C4-2B (cell line): ENCODE measurements at regions not wholly inside any gene's neighbourhood (a gene's known extent, or its start where the extent isn't known, plus 50 kb on each side); places are given as distances from the start of the nearest gene placed in this dataset.

Experiments
- H3K27ac ChIP-seq: fragments of 450-650 bp; 2 replicates; pipeline ENCODE4 v1.5.1; 2017
- ZFX ChIP-seq: fragments of 450-650 bp; IDR thresholded peaks from 2 replicates; pipeline ENCODE4 v1.6.1; 2017
- TF ChIP-seq, protein P1 (sequence below): fragments of 450-650 bp; conservative IDR thresholded peaks from 2 replicates; pipeline ENCODE4 v1.5.1; 2017; ENCODE audit warnings: mild to moderate bottlenecking

DNA sequence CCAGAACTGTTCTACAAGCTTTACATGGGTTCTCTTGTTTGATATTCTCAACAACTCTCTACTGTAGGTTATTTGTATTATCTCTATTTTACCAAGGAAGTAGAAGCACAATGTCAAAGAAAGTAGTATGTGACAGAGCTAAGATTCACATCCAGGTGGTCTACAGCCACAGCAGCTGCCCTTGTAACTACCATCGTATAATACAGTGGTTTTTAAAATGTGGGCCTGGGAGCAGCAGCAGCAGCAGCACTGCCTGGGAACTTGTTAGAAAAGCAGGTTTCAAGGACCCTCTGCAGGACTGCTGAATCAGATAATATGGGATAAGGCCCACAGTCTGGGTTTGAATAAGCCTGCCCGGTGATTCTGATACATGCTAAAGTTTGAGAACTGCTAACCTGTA, 357.1 kb upstream of the SATB1 start:
- TF ChIP-seq, protein P1, sequence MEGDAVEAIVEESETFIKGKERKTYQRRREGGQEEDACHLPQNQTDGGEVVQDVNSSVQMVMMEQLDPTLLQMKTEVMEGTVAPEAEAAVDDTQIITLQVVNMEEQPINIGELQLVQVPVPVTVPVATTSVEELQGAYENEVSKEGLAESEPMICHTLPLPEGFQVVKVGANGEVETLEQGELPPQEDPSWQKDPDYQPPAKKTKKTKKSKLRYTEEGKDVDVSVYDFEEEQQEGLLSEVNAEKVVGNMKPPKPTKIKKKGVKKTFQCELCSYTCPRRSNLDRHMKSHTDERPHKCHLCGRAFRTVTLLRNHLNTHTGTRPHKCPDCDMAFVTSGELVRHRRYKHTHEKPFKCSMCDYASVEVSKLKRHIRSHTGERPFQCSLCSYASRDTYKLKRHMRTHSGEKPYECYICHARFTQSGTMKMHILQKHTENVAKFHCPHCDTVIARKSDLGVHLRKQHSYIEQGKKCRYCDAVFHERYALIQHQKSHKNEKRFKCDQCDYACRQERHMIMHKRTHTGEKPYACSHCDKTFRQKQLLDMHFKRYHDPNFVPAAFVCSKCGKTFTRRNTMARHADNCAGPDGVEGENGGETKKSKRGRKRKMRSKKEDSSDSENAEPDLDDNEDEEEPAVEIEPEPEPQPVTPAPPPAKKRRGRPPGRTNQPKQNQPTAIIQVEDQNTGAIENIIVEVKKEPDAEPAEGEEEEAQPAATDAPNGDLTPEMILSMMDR, result no peak
- no peak for TF ChIP-seq ZFX
- no peak overlapping the region for H3K27ac ChIP-seq

DNA sequence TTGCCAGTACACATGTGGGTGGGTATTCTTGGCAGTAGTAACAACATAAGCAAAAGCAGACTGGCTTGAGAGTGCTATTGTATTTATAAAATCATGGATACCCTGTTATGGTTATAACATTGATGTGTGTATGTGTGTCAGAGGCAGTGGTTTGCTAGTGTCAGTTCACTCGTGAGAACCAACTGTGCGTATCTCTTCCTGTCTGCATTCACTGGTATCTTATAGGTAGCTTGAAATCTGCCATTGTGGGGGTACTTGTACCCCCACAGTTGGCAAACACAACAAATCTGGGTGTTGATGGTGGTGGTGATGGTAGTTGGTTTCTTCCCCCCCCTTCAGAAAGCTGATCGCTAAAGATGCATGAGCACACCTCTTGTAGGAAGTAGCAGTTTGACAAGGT, 355.8 kb upstream of the SATB1 start:
- H3K27ac ChIP-seq, result no peak overlapping the region
- TF ChIP-seq, protein P1, result no peak
- no peak for TF ChIP-seq ZFX

DNA sequence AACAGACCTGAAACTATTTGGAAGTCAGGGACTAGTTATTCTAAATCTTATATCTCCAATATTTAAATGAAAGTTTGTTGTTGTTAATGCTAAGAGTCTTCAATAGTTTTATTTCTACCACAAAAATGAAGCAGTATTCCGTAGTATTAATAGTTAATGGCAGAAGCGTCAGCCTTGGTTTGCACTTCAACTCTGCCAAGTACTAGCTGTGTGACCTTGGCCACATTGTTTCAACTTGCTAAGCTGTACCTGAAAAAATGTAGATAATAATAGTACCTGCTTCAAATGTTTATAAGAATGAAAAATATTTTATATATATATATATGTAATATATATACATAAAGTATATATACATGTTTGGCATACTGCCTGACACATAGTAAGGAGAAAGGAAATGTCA, 354.6 kb upstream of the SATB1 start:
- H3K27ac ChIP-seq, result no peak overlapping the region
- no peak for TF ChIP-seq ZFX

DNA sequence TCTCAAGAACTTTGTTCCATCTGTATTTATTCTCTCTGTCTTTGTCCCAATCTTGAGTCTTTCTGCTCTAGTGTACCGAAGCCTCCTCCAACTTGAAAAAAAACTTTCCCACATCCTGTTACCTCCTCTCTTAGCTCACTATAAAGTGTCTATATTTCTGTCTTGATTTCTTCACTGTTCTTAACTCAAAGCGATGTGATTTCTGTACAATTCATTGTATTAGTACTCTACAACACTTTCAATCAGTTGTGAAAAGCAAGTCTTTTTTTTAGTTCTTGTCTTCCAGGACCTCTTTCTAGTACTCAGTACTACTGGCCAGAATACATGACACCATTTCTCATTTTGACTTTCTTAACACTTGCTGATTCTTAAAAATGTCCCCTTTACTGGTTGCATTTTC, 353.5 kb upstream of the SATB1 start:
- TF ChIP-seq, protein P1, result no peak
- TF ChIP-seq ZFX, result no peak
- no peak overlapping the region for H3K27ac ChIP-seq

DNA sequence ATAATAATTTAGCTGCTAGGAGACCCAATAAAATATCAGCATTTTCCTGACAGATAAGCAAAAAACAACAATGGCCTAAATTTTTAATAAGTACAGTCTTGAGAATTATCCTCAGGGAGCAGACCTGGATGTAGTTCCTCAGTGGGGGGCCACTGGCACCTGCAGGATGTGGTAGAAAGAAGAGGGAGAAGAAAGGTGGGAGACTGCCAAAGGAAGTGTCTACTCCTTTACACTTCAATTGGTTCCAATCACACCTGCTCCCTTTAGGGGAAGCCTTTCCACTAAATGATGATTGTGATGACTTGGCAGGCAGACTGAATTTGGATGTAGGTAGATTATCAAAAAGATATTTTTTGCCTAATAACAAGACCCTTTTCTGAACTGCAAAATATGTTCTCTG, 353.0 kb upstream of the SATB1 start:
- TF ChIP-seq, protein P1, result no peak
- TF ChIP-seq ZFX, result no peak
- H3K27ac ChIP-seq, result no peak overlapping the region

DNA sequence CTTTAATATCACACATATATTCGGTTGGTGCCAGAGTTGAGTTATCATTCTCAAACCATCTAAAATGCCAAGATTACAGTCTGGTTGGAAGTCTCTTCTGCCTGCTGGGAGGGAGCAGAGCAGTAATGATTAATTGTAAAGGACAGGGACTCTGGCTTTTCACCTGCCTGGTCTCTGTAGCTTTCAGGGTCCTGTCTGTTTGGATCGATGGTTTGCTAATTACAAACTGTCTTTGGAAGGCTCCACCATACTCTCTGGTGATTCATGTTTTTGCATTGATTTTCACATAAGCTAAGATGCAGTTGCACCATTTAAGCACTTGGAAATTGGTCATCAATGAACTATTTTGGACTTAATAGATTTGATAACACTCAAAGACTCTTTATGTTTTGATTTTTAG, 350.4 kb upstream of the SATB1 start:
- H3K27ac ChIP-seq, result no peak overlapping the region
- no peak for TF ChIP-seq ZFX

DNA sequence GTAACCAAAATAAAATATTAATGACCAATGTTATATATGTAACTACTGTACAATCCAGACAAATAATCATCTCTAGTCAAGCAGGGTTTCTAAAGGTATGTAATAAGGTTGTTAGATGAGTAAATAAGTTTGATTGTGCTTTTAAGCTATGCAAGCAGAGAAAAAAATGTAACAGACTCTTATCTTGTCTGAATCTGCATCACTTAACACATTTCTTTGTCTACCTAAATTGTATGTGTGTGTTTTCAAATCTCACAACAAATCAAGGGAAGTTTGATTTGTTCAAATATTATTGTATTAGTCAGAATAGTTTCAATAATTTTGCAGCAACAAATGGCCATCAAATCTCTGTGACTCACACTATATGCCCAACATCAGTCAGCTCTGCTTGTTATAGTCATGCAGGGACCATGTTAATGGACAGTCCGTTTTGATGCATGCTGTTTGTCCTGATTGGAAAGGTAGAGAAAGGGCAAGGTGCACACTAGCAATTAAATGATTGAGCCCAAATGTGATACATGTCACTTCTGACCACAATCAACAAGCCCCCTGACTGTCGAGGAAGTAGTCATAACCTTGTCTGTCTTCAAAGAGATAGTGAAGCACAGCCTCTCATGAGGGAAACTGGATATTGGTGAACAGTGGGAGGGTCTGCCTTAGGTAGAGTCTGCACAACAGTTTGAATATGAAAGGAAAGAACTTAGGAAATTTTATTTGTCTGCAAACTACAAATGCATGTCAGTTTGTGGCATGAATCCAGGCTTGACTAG, 349.4 kb upstream of the SATB1 start:
- TF ChIP-seq ZFX, result no peak
- TF ChIP-seq, protein P1, result no peak
- H3K27ac ChIP-seq, result no peak overlapping the region

DNA sequence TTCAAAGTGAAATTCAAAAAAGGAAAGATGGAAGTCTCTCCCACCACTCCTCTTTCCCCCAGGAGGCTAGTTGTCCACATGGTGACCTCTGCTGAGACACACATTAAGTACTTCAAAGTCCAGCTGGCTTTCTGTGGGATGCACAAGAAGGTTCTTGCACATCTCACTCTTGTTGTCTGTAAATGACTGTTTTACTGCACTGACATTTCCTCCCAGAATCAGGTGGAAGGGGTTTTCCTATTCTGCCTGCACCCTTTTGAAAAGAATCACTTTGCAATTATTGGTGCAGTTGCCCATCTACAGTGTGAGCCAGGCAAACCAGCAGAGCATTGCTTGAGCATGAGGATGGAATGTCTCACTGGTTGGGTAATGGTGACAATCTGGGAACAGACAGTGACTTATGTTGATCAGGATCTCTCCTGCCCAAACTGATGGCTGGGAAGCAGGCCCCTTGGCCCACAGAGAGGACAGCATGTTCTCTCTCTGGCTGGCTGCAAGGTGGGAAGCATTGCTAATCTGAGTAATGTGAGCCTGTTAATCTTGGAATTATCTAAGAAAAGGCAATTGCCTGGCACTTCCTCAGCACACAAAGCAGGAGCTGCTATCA, 347.7 kb upstream of the SATB1 start:
- no peak overlapping the region for H3K27ac ChIP-seq
- TF ChIP-seq, protein P1, result no peak
- TF ChIP-seq ZFX, result no peak
